ENCODE measurements at regions not wholly inside any gene's neighbourhood (a gene's known extent, or its start where the extent isn't known, plus 50 kb on each side); places are given as distances from the start of the nearest gene placed in this dataset.

DNA sequence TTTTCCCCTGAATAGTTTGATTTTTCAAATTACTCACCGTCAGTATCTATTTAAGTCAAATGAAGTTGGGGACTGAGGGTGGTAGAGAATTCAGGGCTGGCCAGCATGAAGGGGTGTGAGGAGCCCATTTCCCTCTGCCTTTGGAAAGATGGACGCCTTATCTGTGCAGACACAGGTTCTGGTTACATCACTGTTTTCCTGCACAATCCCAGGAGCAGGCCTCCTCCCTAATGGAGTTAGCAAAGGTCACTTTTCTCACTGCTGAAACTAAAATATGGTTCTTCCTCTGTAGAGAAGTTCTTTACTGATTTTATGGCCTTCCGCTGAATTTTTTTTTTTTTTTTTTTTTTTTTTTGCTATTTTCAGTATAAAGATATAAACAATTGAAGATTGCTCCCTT is 69.1 kb downstream of the FOXD1 start:
- TF ChIP-seq, protein P1, sequence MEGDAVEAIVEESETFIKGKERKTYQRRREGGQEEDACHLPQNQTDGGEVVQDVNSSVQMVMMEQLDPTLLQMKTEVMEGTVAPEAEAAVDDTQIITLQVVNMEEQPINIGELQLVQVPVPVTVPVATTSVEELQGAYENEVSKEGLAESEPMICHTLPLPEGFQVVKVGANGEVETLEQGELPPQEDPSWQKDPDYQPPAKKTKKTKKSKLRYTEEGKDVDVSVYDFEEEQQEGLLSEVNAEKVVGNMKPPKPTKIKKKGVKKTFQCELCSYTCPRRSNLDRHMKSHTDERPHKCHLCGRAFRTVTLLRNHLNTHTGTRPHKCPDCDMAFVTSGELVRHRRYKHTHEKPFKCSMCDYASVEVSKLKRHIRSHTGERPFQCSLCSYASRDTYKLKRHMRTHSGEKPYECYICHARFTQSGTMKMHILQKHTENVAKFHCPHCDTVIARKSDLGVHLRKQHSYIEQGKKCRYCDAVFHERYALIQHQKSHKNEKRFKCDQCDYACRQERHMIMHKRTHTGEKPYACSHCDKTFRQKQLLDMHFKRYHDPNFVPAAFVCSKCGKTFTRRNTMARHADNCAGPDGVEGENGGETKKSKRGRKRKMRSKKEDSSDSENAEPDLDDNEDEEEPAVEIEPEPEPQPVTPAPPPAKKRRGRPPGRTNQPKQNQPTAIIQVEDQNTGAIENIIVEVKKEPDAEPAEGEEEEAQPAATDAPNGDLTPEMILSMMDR (conservative IDR thresholded peaks at IDR 0.05), result no peak
- no peaks in the 10 kb centered on the region for H3K36me3 Mint-ChIP-seq
- H3K4me3 Mint-ChIP-seq, result no peak overlapping the region

DNA sequence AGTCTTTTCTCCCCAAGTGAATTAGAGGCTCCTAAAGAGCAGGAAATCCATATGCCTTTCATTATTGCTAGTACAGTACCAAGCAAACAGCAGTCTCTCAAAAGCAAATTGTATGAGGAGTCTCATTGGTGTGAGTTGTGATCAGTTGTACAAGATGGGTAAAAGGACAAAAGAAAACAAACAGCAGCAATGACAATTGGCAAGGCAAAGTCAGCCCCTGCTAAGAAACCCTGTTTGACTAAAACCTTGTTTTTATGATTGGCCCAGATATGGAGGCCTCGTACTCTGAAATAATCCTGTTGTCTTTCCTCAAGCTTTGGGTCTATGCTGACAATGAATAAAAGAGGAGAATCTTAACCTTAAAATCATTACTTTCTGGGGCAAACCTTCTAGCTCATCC is 69.8 kb downstream of the FOXD1 start:
- H3K27ac Mint-ChIP-seq, result no peak overlapping the region
- no peak for DNase-seq (ENCODE audit: extremely low spot score, unreplicated experiment)
- no peaks in the 10 kb centered on the region for H3K36me3 Mint-ChIP-seq
- H3K4me1 Mint-ChIP-seq (ENCODE audit: unreplicated experiment), result peaks cover 21% of the 10 kb centered on the region
- H3K27me3 Mint-ChIP-seq, result peaks cover 32% of the 10 kb centered on the region
- no peak overlapping the region for H3K4me3 Mint-ChIP-seq
- TF ChIP-seq, protein P1 (conservative IDR thresholded peaks at IDR 0.05), result no peak
- H3K9me3 Mint-ChIP-seq, result no peaks in the 10 kb centered on the region

More for the DNA sequence above, 69.1 kb downstream of the FOXD1 start:
- DNase-seq (ENCODE audit: extremely low spot score, unreplicated experiment), result no peak
- H3K4me1 Mint-ChIP-seq (ENCODE audit: unreplicated experiment), result peaks cover 21% of the 10 kb centered on the region
- peaks cover 33% of the 10 kb centered on the region for H3K27me3 Mint-ChIP-seq
- no peak overlapping the region for H3K27ac Mint-ChIP-seq
- H3K9me3 Mint-ChIP-seq, result no peaks in the 10 kb centered on the region

DNA sequence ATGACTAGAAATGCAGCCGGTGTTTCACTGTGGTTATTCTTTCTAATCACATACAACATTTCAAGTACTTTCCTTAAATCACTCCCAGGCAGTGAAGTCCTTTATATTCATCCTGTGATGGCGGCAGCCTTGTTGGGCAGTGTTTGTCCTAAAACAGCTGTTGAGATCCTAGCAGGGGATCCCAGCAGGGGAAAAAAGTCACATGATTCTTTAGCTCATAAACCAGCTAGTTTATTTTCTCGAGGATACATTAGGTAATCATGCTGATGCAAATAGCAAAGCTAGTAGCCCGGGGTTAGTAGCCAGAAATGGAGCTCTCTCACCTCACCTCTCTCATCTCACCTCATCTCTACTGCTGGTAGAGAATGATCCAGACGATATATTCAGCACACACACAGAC is 70.5 kb downstream of the FOXD1 start:
- TF ChIP-seq, protein P1 (conservative IDR thresholded peaks at IDR 0.05), result no peak
- H3K9me3 Mint-ChIP-seq, result no peaks in the 10 kb centered on the region
- peaks cover 30% of the 10 kb centered on the region for H3K27me3 Mint-ChIP-seq
- H3K4me3 Mint-ChIP-seq, result no peak overlapping the region
- H3K36me3 Mint-ChIP-seq, result no peaks in the 10 kb centered on the region
- H3K4me1 Mint-ChIP-seq (ENCODE audit: unreplicated experiment), result peaks cover 21% of the 10 kb centered on the region
- no peak for DNase-seq (ENCODE audit: extremely low spot score, unreplicated experiment)
- H3K27ac Mint-ChIP-seq, result no peak overlapping the region

DNA sequence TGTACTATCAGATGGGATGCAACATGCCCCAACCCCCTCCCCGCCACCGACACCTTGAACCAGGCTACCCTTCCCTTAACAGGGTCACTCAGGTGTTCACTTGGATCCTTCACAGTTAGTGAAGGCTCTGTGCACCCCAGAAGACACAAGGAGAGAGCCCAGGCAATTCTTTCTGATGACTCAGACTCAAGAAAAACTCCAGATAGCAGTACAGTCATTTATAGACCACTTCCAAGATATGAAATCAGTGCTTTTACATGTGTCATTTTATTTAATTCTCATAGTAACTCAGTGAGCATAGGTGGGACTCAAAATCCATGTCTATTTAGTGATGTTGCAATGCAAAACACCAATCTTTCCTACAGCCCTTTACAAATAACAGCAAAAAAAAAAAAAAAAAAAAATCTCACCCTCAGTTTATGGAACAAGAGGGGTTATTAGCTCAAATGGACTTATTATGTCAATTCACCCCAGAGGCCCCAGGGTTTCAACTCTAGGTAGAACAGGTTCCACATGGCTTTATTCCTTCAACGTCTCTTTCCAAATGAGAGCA is 71.9 kb downstream of the FOXD1 start:
- DNase-seq (ENCODE audit: extremely low spot score, unreplicated experiment), result no peak
- peaks cover 22% of the 10 kb centered on the region for H3K4me1 Mint-ChIP-seq (ENCODE audit: unreplicated experiment)

DNA sequence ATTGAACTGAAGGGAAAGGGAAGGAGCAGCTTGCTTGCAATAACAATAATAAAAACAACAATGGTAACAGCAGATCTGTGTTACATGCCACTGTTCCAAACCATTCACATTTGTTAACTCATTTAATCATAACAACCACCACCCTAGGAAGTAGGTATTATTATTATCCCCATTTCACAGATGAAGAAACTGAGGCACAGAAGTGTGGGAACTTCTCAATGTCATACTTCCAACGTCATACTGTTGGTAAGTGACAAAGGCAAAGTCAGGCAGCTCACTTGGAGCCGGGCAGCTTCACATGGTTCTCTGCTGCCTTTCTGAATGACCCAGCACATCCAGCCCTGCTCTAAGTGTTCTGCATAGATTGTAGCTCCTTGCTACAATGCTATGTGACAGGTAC is 72.6 kb downstream of the FOXD1 start:
- TF ChIP-seq, protein P1 (conservative IDR thresholded peaks at IDR 0.05), result no peak
- Mint-ChIP-seq H3K9me3 (no peaks in the 10 kb centered on the region), H3K4me3 (no peak overlapping the region), H3K4me1 (ENCODE audit: unreplicated experiment) (peaks cover 29% of the 10 kb centered on the region), H3K27me3 (peaks cover 35% of the 10 kb centered on the region), H3K36me3 (no peaks in the 10 kb centered on the region), H3K27ac (no peak overlapping the region)
- no peak for DNase-seq (ENCODE audit: extremely low spot score, unreplicated experiment)

More for the DNA sequence above, 71.9 kb downstream of the FOXD1 start:
- H3K9me3 Mint-ChIP-seq, result no peaks in the 10 kb centered on the region
- H3K27ac Mint-ChIP-seq, result no peak overlapping the region
- TF ChIP-seq, protein P1 (conservative IDR thresholded peaks at IDR 0.05), result no peak
- H3K27me3 Mint-ChIP-seq, result peaks cover 30% of the 10 kb centered on the region
- no peaks in the 10 kb centered on the region for H3K36me3 Mint-ChIP-seq
- H3K4me3 Mint-ChIP-seq, result no peak overlapping the region

DNA sequence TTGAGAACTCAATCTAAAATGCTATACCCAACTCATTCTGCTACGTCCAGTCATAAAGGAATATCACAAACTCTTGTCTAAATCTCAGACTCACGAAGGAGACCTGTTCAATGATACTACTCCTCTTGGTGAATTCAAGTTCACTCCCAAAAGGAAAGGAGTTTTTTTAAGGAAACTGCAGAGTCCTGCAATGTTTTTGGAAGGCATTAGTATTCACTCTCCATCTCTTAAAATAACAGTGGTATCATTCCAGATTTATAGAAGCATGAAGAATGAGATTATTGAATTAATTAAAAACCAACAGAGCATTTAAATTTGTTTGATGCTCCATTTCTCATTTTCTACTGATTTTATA is 73.4 kb downstream of the FOXD1 start:
- DNase-seq (ENCODE audit: extremely low spot score, unreplicated experiment), result no peak
- no peak overlapping the region for H3K27ac Mint-ChIP-seq
- H3K4me1 Mint-ChIP-seq (ENCODE audit: unreplicated experiment), result peaks cover 29% of the 10 kb centered on the region
- H3K27me3 Mint-ChIP-seq, result peaks cover 35% of the 10 kb centered on the region
- no peaks in the 10 kb centered on the region for H3K9me3 Mint-ChIP-seq
- H3K36me3 Mint-ChIP-seq, result no peaks in the 10 kb centered on the region
- TF ChIP-seq, protein P1 (conservative IDR thresholded peaks at IDR 0.05), result no peak
- H3K4me3 Mint-ChIP-seq, result no peak overlapping the region
